GM10266 (cell line): ENCODE measurements at regions not wholly inside any gene's neighbourhood (a gene's known extent, or its start where the extent isn't known, plus 50 kb on each side); places are given as distances from the start of the nearest gene placed in this dataset.
"Not testable (repeated sequence)": the region's sequence is repeated elsewhere in the genome, so short reads cannot be mapped to it uniquely, and the experiment has no call there.

Source experiments
- DNase-seq: peaks from one replicate; pipeline ENCODE4 v3.0.0; 2012; ENCODE audit errors: extremely low spot score
- CTCF ChIP-seq: IDR thresholded peaks from 2 replicates; pipeline ENCODE4 v1.5.1; 2012; ENCODE audit warnings: mild to moderate bottlenecking, low read depth; ENCODE audit not compliant: control insufficient read depth, insufficient read depth; ENCODE audit errors: missing control alignments

DNA sequence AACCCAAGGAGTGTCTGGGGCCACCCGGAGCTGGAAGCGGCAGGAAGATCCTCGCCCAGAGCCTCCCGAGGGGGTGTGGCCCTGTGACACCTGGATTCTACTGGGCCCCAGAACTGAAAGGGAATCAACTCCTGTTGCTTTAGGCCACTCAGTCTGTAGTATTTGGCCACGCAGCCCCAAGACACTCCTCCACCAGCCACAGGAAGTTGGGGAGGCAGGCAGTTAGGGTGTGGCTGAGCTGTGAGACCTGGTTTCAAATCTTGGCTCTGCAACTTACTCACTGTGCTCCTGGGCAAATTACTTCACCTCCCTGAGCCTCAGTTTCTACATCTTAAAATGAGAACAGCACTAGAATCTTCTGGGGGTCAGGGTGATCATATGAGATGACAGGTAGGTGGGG, 119.8 kb upstream of the PPP1R26 start:
- TF ChIP-seq CTCF: no peak
- no peak for DNase-seq

- TF ChIP-seq CTCF: no peak
- no peak for DNase-seq
Observed at GRCh38 chr9:135360617-135361016, 119.0 kb upstream of the PPP1R26 start.

DNA sequence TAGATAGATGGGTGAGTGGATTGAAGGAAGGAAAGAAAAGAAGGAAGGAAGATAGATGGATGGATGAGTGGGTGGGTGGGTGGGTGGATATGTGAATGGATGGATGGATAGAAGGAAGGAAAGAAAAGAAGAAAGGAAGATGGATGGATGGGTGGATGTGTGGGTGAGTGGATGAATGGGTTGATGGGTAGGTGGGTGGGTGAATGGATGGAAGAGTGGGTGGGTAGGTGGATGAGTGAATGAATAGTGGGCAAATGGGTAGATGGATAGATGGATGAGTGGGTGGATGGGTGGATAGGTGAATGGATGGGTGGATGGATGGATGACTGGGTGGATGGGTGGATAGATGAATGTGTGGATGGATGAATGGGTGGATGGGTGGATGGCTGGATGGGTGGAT, 117.9 kb upstream of the PPP1R26 start:
- not testable (repeated sequence) for DNase-seq

DNA sequence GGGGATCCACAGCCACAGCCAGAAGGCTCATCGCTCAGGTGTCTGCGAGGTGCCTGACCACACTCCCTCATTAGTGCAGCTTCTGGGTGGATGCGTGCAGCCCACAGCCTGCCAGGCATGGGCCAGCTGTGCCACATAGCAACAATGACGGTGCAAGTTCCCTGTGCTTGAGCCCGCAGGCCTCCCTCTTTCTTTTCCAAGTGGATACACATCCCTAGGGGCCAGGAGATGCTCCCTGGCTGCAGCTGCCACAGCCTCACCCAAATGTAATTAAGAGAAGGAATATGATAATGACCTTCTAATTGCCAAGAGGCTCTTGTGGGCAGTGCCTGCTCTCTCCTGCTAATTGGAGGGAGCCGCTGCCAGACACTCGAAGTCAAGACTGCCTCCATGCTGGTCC, 116.0 kb upstream of the PPP1R26 start:
- TF ChIP-seq CTCF: no peak
- DNase-seq: no peak

- no peak for TF ChIP-seq CTCF
- DNase-seq: no peak
Observed at GRCh38 chr9:135365013-135365768, 114.4 kb upstream of the PPP1R26 start.

DNA sequence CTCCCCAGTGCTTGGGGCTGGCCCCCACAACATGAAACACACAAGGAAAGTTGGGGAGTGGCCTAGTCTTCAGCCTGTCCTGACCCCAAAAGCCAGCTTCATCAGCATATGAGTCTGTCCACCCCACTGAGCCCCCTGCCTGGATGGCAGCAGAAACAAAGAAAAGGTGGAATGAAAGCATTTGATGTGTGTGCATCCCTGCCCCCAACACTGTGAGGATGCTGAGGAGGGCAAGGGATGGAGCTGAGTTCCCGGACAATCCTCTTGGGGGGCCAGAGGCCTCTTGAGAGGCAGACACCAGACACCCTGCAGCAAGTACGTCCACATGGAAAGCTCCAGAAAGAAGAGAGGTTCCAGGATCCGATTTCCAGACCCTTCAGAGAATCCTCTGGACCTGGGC, 113.5 kb upstream of the PPP1R26 start:
- TF ChIP-seq CTCF: no peak
- no peak for DNase-seq

GRCh38 chr9:135369412-135369990, 110.1 kb upstream of the PPP1R26 start:
- DNase-seq: no peak

More at GRCh38 chr9:135369412-135369990, 110.1 kb upstream of the PPP1R26 start:
- TF ChIP-seq CTCF: no peak
